ENCODE measurements at regions not wholly inside any gene's neighbourhood (a gene's known extent, or its start where the extent isn't known, plus 50 kb on each side); places are given as distances from the start of the nearest gene placed in this dataset.
"Not testable (repeated sequence)": the region's sequence is repeated elsewhere in the genome, so short reads cannot be mapped to it uniquely, and the experiment has no call there.

DNA sequence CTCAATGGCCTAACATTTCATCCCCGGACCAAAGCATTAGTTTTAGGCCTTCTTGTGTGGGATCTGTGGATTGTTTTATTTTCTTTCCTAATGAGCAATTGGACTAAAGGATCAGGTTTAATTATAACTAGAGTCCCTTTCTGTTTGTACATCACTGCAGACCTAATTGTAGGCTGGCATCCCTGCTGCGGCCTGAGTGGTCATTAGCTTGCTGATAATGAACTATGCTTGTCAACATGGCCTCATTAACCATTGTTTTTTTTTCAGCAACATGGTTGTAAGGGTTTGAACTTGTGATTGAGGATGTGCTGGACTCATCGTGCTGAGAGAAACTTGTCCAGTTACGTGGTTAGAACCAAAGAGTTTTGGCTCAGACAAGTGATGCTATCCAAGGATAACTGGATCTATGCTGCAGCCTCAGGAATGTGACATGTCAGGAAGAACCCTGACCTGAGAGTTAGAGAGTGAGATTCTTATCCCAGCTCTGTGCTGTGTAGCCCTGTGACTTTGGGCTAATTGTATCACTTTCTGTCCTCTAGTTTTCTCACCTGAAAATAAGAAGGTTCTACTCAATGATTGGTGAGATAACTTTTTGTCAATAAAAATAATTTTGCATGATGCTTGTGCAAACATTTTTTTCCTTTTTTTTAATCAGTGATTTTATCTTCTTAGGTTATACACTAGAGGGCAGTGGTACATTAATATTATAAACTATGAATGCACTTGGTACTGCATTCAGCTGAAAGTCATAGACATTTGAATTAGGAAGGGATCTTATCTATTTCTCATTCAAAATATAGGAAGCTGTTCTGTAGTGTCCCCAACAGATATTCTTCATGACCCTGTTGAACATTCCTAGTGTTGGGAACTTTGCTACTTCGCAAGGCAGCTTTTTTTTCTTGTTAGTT, 140.9 kb downstream of the RNF144B start:
- no peak for DNase-seq

DNA sequence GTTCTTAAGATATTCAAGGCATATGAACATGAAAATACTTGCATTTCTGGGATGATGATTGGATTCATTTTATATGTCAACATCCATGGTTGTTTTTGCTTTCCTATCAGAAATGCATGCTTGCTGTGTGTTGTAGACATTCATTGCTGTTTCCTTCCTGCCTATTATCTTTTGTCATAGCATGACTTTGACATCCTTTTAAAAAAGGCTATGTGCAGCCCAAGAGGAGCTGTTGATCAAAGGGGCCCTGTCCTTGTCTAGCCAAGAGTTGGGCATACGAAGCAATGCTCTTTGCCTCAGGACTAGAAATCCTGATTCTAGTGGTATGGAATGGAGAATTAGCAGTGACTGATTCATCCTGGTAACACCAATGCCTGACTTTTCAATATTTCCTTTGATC, 143.1 kb downstream of the RNF144B start:
- DNase-seq: no peak

DNA sequence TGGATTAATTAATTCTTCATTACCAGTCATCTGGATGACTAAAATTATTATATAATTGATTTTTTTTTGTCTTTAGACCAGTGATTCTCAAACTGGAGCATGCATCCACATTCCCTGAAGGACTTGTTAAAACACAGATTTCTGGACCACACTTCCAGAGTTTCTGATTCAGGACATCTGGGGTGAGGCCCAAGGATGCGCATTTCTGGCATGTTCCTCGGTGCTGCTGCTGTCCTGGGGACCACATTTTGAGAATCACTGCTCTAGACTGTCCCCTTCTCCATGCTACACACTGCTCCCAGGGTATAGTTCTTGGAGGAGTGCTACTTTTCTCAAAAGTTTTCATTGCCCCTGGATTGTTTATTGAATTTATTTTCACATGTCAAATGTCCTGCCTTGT, 145.0 kb downstream of the RNF144B start:
- no peak for DNase-seq

DNA sequence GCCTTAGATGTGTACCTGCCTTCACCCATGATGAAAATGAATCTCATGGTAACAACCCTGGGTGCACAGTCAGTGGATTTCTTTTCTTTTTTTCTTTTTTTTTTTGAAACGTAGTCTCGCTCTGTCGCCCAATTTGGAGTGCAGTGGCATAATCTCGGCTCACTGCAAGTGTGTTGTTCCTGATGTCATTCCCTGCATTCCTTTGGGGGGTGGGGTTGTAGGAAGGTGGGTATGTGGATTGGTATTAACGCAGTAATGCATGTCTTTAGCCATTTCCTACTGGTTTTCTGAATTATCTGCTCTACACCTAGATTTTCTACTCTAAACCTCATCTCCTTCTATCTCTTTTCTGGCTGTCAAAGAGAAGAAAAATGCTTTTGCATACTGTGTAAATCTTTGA, 146.6 kb downstream of the RNF144B start:
- DNase-seq: no peak

DNA sequence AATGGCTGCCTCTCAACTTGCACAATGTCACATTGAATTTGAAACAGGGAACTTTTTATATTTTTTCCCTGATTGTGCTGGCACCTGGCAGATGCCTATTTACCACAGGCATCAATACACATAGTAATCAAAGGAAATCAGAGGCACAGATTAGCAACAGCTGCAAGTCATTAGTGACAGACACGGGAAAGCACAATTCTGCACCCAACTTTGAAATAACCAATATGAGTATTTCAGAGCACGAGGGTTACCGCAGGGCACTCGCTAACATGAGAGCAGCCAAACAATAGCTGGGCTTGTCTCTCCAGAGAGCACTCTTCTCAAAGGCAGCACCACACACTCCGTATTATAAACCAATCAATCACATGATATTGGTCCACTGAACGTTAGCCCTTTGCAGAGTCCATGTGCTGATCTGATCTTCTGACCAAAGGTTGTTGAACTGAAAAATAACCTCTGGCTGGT, 149.5 kb downstream of the RNF144B start:
- DNase-seq: no peak

DNA sequence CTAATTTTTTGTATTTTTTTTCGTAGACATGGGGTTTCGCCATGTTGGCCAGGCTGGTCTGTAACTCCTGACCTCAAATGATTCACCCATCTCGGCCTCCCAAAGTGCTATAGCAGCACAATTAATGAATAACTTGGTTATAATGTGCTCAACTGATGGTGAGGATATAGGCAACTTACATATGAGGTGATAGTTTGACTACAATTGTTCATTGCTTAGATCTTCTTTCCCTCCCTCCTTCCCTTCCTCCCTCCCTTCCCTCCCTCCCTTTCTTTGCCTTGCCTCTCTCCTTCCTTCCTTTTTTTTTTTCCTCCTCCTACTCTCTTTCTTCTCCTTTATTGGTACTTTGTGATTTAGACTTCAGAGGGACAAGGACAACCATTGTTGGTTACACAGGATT, 151.2 kb downstream of the RNF144B start:
- DNase-seq: no peak

DNA sequence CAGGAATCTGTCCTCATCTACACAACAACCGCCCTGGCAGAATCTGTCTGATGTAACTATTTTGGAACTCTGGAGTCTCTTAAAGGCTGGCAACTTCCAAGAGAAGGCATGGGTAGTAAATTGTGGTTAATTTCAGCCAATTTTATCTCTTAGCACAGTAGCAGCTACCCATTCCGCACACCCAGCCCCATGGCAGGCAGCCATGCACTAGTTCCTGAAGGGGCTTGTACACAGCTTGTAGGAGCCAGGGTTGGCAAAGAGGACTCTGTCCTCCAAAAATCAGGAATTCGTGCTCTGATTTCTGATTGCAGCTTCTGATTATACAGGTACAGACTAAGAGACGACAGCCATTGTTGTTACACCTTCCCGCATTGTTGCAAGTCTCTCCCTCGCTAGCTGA, 155.9 kb downstream of the RNF144B start:
- DNase-seq: no peak

DNA sequence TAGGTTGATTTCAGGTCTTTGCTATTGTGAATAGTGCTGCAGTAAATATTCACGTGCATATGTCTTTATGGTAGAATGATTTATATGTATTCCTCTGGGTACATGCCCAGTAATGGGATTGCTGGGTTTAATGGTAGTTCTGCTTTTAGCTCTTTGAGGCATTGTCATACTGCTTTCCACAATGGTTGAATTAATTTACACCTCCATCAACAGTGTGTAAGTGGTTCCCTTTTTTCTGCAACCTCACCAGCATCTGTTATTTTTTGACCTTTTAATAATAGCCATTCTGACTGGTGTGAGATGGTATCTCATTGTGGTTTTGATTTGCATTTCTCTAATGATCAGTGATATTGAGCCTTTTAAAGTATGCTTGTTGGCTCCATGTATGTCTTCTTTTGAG, 158.0 kb downstream of the RNF144B start:
- not testable (repeated sequence) for DNase-seq

DNA sequence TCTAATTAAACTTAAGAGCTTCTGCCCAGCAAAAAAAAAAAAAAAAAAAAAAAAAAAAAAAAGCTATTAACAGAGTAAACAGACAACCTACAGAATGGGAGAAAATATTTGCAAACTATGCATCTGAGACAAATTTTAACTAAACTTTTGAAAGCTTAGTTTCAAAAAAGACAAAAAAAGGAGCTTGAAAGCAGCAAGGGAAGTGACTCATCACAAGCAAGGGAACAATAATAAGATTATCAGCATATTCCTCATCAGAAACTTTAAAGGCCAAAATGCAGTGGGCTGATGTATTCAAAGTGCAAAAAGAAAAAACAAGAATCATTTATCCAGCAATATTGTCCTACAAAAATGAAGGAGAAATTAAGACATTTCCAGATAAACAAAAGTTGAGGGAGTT, 158.6 kb downstream of the RNF144B start:
- DNase-seq: no peak

DNA sequence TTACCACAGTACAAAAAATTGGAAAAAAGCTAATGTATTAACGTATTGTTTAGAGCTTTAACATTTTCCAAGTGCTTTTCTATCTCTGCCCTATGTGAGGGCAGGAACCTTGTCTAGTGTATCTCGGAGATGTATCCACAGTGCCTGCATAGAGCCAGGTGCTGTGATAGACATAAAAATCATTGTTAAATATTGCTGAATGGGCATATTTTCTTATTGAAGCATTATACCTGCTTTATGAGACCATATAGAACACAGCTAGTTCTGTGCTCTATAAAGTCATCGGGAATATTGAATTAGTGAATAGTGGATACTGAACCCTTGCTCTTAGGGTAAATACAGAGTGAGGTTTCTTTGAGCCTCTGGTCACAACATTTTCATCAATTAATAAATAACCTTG, 163.0 kb downstream of the RNF144B start:
- no peak for DNase-seq

DNA sequence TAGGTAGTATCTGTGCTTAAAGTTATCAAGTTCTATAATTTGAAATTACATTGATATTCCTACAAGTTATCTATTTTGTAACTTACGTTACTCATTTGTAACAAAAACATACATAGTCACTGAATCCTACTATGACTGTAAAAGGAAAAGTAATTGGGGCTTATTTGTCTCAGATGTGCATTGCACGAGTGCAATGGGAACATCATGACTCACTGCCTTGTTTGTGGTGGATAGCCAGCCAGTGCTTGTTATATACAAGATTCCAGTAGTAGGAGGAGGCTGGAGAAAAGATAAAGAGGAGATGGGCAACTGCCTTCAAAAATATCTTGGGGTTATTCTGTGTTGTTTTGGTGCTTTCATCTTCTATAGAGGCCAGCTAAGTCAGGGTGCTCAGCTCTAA, 164.1 kb downstream of the RNF144B start:
- no peak for DNase-seq

DNA sequence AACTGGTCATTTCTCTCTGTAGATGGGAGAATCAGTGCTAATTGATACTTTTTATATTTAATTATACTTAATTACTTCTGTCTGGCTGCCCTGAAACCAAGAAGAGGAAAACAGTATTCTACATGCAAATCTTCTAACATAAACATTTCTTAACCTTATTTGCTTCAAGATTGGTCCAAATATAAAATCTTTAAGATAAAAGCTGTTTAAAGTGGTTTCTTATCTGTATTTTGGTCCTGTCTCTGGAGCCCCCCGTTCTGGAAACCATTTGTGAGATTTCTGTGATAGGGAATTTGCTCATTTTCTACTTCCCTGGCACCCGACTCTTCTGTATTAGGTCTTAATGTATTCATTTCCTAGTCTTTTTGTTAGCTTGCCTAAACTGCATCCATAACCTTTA, 168.6 kb downstream of the RNF144B start:
- DNase-seq: no peak

DNA sequence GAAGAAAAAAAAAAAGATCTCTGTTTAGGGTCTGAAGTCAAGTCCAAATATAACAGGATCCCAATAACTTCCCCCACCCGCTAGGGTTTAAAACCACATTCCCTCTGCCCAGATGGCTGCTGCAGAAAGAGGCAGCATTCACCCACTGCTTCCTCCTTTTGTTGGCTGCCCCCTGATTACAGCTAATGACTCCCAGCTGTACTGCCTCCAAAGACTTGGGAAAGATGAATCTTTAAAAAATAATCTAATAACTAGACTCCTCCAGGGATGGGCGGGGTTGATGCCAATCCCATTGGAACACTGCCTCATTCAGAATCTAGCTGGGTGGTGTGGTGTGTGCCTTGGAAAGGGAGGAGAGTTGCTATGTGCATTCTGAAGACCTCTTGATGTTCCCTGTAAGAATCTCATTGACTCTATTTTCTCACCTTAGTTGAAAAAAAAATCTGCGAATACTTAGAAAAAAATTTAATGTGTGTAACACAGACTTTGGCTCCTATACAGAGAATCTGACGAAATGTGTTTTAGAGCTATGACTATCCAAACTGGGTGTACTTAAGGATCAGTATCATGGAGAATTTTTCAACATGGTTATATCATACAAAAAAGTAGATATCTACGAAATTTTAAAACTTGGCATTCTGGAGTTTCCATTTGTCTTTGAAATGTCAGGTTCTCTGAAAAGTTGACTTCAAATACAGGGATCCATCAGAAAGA, 174.0 kb downstream of the RNF144B start:
- DNase-seq: no peak

DNA sequence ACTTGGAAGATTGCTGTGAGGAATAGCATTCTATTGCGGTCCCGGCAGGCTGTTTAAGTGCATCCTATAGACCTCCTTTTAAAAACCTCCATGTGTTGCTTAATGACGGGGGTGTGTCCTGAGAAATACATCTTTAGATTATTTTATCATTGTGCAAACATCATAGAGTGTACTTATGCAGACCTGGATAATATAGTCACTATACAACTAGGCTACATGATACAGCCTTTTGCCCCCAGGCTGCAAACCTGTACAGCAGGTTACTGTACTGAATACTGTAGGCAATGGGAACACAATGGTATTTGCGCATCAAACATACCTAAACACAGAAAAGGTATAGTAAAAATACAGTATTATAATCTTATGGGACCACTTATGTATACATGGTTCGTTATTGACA, 175.6 kb downstream of the RNF144B start:
- no peak for DNase-seq

DNA sequence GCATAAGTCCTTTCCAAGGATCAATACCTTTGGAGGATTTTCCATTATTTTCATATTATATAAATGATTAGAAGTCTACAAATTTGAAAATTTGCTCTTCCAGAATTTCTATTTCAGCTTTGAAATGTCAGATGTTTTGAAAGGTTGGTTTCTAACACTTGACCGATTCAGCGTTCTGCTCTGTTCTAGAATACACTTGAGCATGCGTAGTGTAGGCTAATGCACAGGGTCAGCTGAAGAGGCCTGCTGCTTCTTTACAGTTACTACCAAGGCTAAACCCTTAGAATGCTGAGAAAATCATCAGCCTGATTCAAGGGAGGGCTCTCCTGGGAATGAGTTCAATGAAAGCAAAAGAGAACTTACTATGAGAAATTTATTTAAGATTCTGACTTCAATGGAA, 177.6 kb downstream of the RNF144B start:
- no peak for DNase-seq

DNA sequence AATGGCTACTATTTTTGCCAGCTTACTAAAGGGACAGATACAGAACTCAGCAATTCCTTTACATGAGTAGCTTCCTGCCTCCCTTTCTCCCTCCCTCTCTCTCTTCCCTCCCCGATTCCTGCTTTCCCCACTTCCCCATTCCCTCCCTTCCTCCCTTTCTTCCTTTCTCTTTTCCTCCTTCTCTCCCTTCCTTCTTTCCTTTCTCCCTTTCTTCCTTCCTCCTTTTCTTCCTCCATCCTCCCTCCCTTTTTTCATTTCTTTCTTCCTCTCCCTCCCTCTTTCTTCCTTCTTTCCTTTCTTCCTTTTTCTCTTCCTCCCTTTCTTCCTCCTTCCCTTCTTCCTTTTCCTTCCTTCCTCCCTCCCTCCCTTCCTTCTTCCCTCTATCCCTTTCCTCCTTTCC, 178.1 kb downstream of the RNF144B start:
- no peak for DNase-seq

DNA sequence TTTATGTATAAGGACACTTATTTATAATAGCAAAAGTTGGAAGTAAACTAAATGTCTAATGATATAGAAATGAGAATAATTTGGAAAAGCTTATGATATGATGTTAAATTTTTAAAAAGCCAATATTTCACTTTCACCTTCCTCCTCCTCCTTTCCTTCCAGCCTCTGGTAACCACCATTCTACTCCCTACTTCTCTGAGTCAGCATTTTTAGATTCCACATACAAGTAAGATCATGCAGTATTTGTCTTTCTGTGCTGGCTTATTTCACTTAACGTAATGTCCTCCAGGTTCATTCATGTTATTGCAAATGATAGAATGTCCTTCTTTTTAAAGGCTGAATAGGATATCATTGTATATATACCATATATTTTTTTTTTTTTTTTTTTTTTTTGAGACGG, 180.2 kb downstream of the RNF144B start:
- DNase-seq: no peak

DNA sequence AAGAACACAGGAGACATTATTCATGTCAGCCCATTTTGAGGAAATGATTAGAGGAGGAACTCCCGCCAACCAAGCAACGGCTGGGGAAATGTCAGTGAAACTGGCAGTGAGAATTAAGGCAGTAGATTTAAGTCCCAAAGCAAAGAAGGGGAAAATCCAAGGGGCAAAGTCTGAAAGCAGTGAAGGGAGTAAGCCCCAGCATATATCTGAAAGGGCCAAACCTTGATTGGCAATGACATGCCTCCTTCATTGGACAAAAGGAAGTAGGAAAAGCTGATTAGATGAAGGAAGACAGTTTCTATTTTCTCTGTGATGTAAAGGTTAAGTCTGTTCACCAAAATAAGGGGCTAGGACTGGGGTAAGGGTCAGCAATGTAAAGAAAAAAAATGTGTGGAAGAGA, 190.3 kb downstream of the RNF144B start:
- no peak for DNase-seq

DNA sequence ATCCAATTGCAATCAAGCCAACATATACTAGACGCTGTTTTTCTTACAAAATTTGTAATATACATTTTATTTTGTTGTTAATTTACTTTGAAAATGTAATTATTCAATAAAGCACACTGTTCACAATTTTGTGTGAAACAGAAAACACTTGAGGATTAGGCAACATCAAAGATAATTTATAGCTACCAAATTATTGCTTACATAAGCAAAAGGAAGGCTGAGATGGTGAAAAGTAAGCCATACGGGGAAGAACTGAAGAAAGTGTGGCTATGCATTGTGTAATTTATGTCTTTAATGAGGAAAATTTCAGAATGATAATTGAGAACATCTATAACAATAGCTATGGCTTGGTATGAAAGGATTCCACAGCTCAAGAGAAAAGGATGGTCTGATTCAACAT, 192.0 kb downstream of the RNF144B start:
- DNase-seq: no peak

DNA sequence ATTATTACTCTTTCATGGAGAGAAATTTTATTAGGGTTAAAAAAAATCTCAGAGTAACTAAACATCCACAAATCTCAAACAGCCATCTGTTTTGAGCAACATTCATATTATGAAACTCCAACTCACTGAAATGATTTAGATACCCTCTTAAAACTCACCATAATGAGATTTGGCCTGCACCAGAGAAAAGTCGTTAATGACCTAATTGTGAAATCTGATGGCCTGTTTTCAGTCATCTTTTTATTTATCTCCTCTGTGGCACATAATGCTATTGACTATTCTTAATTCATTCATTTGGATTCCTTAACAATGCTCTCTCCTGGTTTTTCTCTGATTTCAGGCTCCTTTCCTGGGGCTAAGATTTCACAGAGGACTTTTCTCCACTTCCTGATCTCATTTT, 192.7 kb downstream of the RNF144B start:
- DNase-seq: no peak

DNA sequence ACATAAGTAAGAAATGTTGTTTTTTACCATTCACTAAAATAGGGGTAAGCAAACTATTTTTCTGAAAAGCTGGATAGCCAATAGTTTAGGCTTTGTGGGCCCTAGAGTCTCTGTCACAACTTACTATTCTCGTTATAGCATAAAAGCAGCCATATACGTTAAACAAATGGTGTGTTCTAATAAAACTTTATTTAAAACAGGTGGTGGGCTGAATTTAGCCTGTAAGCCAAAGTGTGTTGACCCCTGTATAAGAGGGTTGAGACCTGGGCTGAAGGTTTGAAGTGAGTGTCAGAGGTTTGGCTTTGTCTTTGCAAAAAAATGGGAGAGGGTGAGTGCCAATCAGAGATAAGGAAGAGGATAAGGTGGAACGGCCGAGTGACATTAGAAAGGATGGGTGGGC, 197.2 kb downstream of the RNF144B start:
- DNase-seq: no peak

DNA sequence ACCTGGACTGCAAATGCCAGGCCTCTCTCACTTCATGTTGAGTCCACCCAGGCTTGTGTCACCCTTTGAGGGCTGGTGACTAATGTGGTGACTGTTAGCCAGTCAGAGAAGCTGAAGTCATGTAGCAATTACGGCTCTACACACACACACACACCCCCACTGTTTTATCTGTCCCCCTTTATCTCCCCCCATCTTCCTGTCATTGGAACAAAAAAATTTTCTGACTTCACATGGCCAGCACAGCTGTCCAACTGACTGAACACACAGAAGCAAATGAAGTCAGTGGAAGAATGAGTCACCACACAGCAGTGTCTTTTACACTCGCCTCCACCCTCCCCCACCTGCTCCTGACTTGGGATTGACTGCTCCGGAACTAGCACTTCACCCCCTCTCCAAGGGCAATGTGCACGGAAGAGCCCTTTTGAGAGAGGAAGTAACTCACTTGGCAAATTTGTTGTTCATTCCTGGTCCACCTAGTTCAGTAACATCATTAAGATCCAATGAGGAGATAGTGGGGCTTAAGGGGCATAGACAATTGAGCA, 198.0 kb downstream of the RNF144B start:
- no peak for DNase-seq

DNA sequence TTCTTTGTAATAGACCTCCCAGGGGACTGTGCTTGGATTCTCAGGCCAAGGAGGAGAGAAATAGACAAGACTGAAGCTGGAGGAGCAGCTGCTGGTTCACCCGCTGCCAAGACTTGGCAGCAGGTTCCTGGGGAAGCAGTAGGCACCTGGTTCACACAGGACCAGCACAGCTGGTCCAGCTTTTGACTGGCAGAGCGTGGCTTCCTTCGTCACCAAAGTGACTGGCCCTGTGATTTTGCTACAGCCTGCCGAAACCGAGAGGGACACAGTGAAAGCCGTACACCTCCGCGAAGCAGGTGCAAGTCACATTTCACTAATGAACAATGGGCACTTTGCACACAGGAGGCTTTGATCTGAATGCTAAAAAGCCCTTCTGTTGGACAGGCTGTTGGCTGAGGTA, 199.0 kb downstream of the RNF144B start:
- no peak for DNase-seq

Measured in T-helper 1 cell (primary cell).